HCT116 (cell line): ENCODE measurements at regions not wholly inside any gene's neighbourhood (a gene's known extent, or its start where the extent isn't known, plus 50 kb on each side); places are given as distances from the start of the nearest gene placed in this dataset.
A peak's percentile ranks its signal among the peaks of the same experiment; 100 is the strongest.
"Not testable (repeated sequence)": the region's sequence is repeated elsewhere in the genome, so short reads cannot be mapped to it uniquely, and the experiment has no call there.

ENCODE experiments used
- ATAC-seq: fragments of 200-7000 bp; cut with Tn5 transposase; 2 replicates; pipeline ENCODE4 v1.9.1; 2020; ENCODE audit warnings: mild to moderate bottlenecking, moderate library complexity
- BruUV-seq: library from RNA; stranded (reverse); fragments of 400-500 nt; replicated peaks from 2 replicates; lab custom pipeline; 2021; lab: Mats Ljungman, UMichigan
- CTCF ChIA-PET: fragments of 300-600 bp; sonication (Branson Sonifier 250); formaldehyde crosslinking; loops from one replicate; lab custom pipeline; 2021; ENCODE audit warnings: antibody characterized with exemption; lab: Charles Lee
- POLR2A ChIA-PET: fragments of 300-600, 350-600 bp; sonication (Branson Sonifier 250); formaldehyde crosslinking; loops from one replicate; lab custom pipeline; 2021; ENCODE audit warnings: antibody characterized with exemption; lab: Charles Lee
- RAD21 ChIA-PET, 2 experiments: fragments of 300-600 bp; sonication (Branson Sonifier 250); formaldehyde crosslinking; loops; one replicate each; lab custom pipeline; 2023; ENCODE audit warnings: low total read pairs in 2 of 2; ENCODE audit not compliant: uncharacterized antibody in 2 of 2, unreplicated experiment in 2 of 2, low non-redundant PET in 1 of 2; lab: Charles Lee
- DNase-seq: peaks from one replicate; pipeline ENCODE4 v3.0.0-alpha.2; 2010; ENCODE audit warnings: low read depth, low spot score
- H2AFZ ChIP-seq: fragments of 200-600 bp; shearing (Covaris generic), sonication (generic); 2 replicates; pipeline ENCODE4 v1.6.1; 2017; ENCODE audit warnings: low read depth, mixed run types, mixed read lengths, antibody characterized with exemption, low read length; ENCODE audit not compliant: poor library complexity, severe bottlenecking
- H3K27ac ChIP-seq: 2 replicates; pipeline ENCODE4 v1.5.1; 2012; ENCODE audit warnings: low read depth, low read length
- H3K27me3 ChIP-seq: fragments of 200-600 bp; sonication (generic); 2 replicates; pipeline ENCODE4 v1.6.1; 2016; ENCODE audit warnings: mixed run types, low read length, mixed read lengths; ENCODE audit not compliant: insufficient read depth
- H3K36me3 ChIP-seq, 2 experiments: fragments of 200-500 bp in 1 of 2; fragments of 200-600 bp in 1 of 2; sonication (Bioruptor generic) in 1 of 2; sonication (generic) in 1 of 2; 2 replicates each; pipeline versions ENCODE4 v1.5.1 to v1.6.1; 2014 to 2016; ENCODE audit warnings: low read length in 2 of 2, inconsistent platforms in 1 of 2, mixed read lengths in 1 of 2, mixed run types in 1 of 2; ENCODE audit not compliant: insufficient read depth in 2 of 2, control insufficient read depth in 1 of 2
- H3K4me1 ChIP-seq, 2 experiments: fragments of 200-600 bp in 1 of 2; sonication (generic) in 1 of 2; 2 replicates each; pipeline versions ENCODE4 v1.5.1 to v1.6.1; 2012 to 2017; ENCODE audit warnings: low read length in 2 of 2, inconsistent platforms in 1 of 2, mild to moderate bottlenecking in 1 of 2, mixed read lengths in 1 of 2, mixed run types in 1 of 2, moderate library complexity in 1 of 2; ENCODE audit not compliant: insufficient read depth in 2 of 2, control insufficient read depth in 1 of 2
- H3K4me2 ChIP-seq: fragments of 200-600 bp; sonication (generic); 2 replicates; pipeline ENCODE4 v1.6.1; 2017; ENCODE audit warnings: mixed run types, low read length, mixed read lengths
- H3K4me3 ChIP-seq, 2 experiments: fragments of 200-600 bp in 1 of 2; sonication (generic) in 1 of 2; replicated peaks in 1 of 2; 2 replicates each; pipeline ENCODE4 v1.5.1; 2011 to 2016; ENCODE audit warnings: low read length in 2 of 2, control low read depth in 1 of 2, low read depth in 1 of 2, mild to moderate bottlenecking in 1 of 2, mixed read lengths in 1 of 2, mixed run types in 1 of 2
- H3K79me2 ChIP-seq: fragments of 200-600 bp; sonication (generic); 2 replicates; pipeline ENCODE4 v1.6.1; 2017; ENCODE audit warnings: mild to moderate bottlenecking, mixed run types, low read length, moderate library complexity, mixed read lengths; ENCODE audit not compliant: insufficient read depth
- H3K9ac ChIP-seq: fragments of 200-600 bp; sonication (generic); 2 replicates; pipeline ENCODE4 v1.6.1; 2016; ENCODE audit warnings: low read length, mixed read lengths
- H3K9me2 ChIP-seq: fragments of 200-600 bp; sonication (generic), shearing (Covaris generic); 2 replicates; pipeline ENCODE4 v1.6.1; 2017; ENCODE audit warnings: mixed run types, mild to moderate bottlenecking, moderate library complexity; ENCODE audit not compliant: insufficient read depth
- H3K9me3 ChIP-seq, 2 experiments: fragments of 200-500 bp in 1 of 2; fragments of 200-600 bp in 1 of 2; sonication (Bioruptor generic) in 1 of 2; sonication (generic) in 1 of 2; 2 replicates each; pipeline ENCODE4 v1.6.1; 2014 to 2017; ENCODE audit warnings: low read length in 2 of 2, mixed read lengths in 2 of 2, inconsistent platforms in 1 of 2, low read depth in 1 of 2, mild to moderate bottlenecking in 1 of 2, mixed run types in 1 of 2, moderate library complexity in 1 of 2; ENCODE audit not compliant: control insufficient read depth in 1 of 2, insufficient read depth in 1 of 2
- H4K20me1 ChIP-seq: fragments of 200-600 bp; sonication (generic), shearing (Covaris generic); 2 replicates; pipeline ENCODE4 v1.6.1; 2017; ENCODE audit warnings: mixed run types, mild to moderate bottlenecking, moderate library complexity; ENCODE audit not compliant: insufficient read depth
- ATF3 ChIP-seq: IDR thresholded peaks from 2 replicates; pipeline ENCODE4 v1.6.1; 2012
- POLR2AphosphoS5 ChIP-seq: IDR thresholded peaks from 2 replicates; pipeline ENCODE4 v1.6.1; 2011; ENCODE audit warnings: mild to moderate bottlenecking, low read depth, low read length, moderate library complexity
- RAD21 ChIP-seq: IDR thresholded peaks from 2 replicates; pipeline ENCODE4 v1.6.1; 2012; ENCODE audit warnings: low read depth, mild to moderate bottlenecking
- REST ChIP-seq: IDR thresholded peaks from 2 replicates; pipeline ENCODE4 v1.6.1; 2012; ENCODE audit warnings: low read depth
- ZBTB33 ChIP-seq: IDR thresholded peaks from 2 replicates; pipeline ENCODE4 v1.6.1; 2011; ENCODE audit warnings: mild to moderate bottlenecking, low read length, moderate library complexity; ENCODE audit not compliant: insufficient replicate concordance; ENCODE audit errors: extremely low read depth
- intact Hi-C: fragments of 100-400 bp; cut with micrococcal nuclease; formaldehyde crosslinking; loops from 2 replicates; pipeline ENCODE4 v1.10.0; 2022

GRCh38 chr6:6829872-6830685 lies 241.6 kb downstream of the LY86 start:
- peaks cover 23 to 24% of the 10 kb centered on the region in 2 experiments for H3K4me1 ChIP-seq
- H3K27ac ChIP-seq = no peak overlapping the region
- DNase-seq (no peak), ATAC-seq (no peak)
- BruUV-seq = no TSS peak
- H3K9ac ChIP-seq = no peak overlapping the region
- no peaks in the 10 kb centered on the region for H3K79me2 ChIP-seq
- no peaks in the 10 kb centered on the region for H3K9me3 ChIP-seq
- H3K36me3 ChIP-seq = no peaks in the 10 kb centered on the region
- intact Hi-C loops = no loop called here
- no peaks in the 10 kb centered on the region for H3K27me3 ChIP-seq
- ChIA-PET CTCF (no interaction called here), POLR2A (interaction anchor here (1.1 kb wide), 1 partner anchor 10 kb away, joined by 5 read pairs; no protein-coding TSS in a partner anchor), RAD21 (no interaction called here)
- H2AFZ ChIP-seq = peak overlapping the region; percentile 13
- TF ChIP-seq ZBTB33 = no peak
- no peak for TF ChIP-seq RAD21
- TF ChIP-seq REST = no peak
- TF ChIP-seq POLR2AphosphoS5 = no peak
- TF ChIP-seq ATF3 = no peak
- H4K20me1 ChIP-seq = no peaks in the 10 kb centered on the region
- no peaks in the 10 kb centered on the region for H3K9me2 ChIP-seq
- H3K4me2 ChIP-seq = no peak overlapping the region
- H3K4me3 ChIP-seq = no peak overlapping the region

GRCh38 chr6:6830686-6831063 lies 242.2 kb downstream of the LY86 start:
- H3K27ac ChIP-seq, H3K4me2 ChIP-seq, H3K4me3 ChIP-seq, H3K79me2 ChIP-seq, CTCF ChIA-PET, H3K36me3 ChIP-seq, BruUV-seq, intact Hi-C loops, H3K9me3 ChIP-seq, POLR2A ChIA-PET, H3K9ac ChIP-seq, H2AFZ ChIP-seq, RAD21 ChIA-PET, H4K20me1 ChIP-seq, DNase-seq, ATAC-seq, H3K9me2 ChIP-seq, H3K27me3 ChIP-seq: not testable (repeated sequence)
- peaks cover 17 to 18% of the 10 kb centered on the region in 2 experiments for H3K4me1 ChIP-seq
